Fibroblast of lung (primary cell): ENCODE measurements at regions not wholly inside any gene's neighbourhood (a gene's known extent, or its start where the extent isn't known, plus 50 kb on each side); places are given as distances from the start of the nearest gene placed in this dataset.

Experiments
- CTCF ChIP-seq, 2 donors: IDR thresholded peaks in 1 of 2; conservative IDR thresholded peaks in 1 of 2; 1 replicate in 1 of 2; 2 replicates in 1 of 2; pipeline ENCODE4 v1.5.1; 2011 to 2012; ENCODE audit warnings: low read length in 2 of 2, control low read depth in 1 of 2, inconsistent platforms in 1 of 2, low read depth in 1 of 2, mild to moderate bottlenecking in 1 of 2
- EZH2 ChIP-seq: IDR thresholded peaks from 2 replicates; pipeline ENCODE4 v1.5.1; 2012; ENCODE audit warnings: low read length, control low read depth, mild to moderate bottlenecking; ENCODE audit errors: missing control alignments

- no peak for TF ChIP-seq CTCF (conservative IDR thresholded peaks at IDR 0.05 in 1 of 2, IDR thresholded peaks at IDR 0.05 in 1 of 2; ENCODE audit: low read depth in 1 of 2, low read length in 2 of 2)
- TF ChIP-seq EZH2, result no peak
These were observed 168.5 kb downstream of the HMHB1 start for GRCh38 chr5:143980506-143980905.
